ENCODE measurements at regions not wholly inside any gene's neighbourhood (a gene's known extent, or its start where the extent isn't known, plus 50 kb on each side); places are given as distances from the start of the nearest gene placed in this dataset.
A peak's percentile ranks its signal among the peaks of the same experiment; 100 is the strongest.

- no peak for TF ChIP-seq CTCF (IDR thresholded peaks at IDR 0.05; ENCODE audit: insufficient read depth, low read length, poor library complexity, severe bottlenecking)
- H3K36me3 ChIP-seq (ENCODE audit: control insufficient read depth, insufficient read depth, low read length), result no peaks in the 10 kb centered on the region
- no peak for DNase-seq (ENCODE audit: extremely low read depth, insufficient read length)
- H3K27me3 ChIP-seq (replicated peaks; ENCODE audit: control insufficient read depth, insufficient read depth, low read length), result no peaks in the 10 kb centered on the region
- H3K4me3 ChIP-seq (replicated peaks; ENCODE audit: low read depth, low read length), result no peak overlapping the region
Measured at GRCh38 chr15:35208353-35208752, 123.3 kb upstream of the NANOGP8 start.

GRCh38 chr15:35206060-35206675, 121.1 kb upstream of the NANOGP8 start:
- TF ChIP-seq CTCF (IDR thresholded peaks at IDR 0.05; ENCODE audit: insufficient read depth, low read length, poor library complexity, severe bottlenecking), result peak; percentile 69
- Histone ChIP-seq H3K27me3 (replicated peaks; ENCODE audit: control insufficient read depth, insufficient read depth, low read length) (no peaks in the 10 kb centered on the region), H3K4me3 (replicated peaks; ENCODE audit: low read depth, low read length) (no peak overlapping the region), H3K36me3 (ENCODE audit: control insufficient read depth, insufficient read depth, low read length) (no peaks in the 10 kb centered on the region)
- no peak for DNase-seq (ENCODE audit: extremely low read depth, insufficient read length)

GRCh38 chr15:35198197-35198596, 113.1 kb upstream of the NANOGP8 start:
- TF ChIP-seq CTCF (IDR thresholded peaks at IDR 0.05; ENCODE audit: insufficient read depth, low read length, poor library complexity, severe bottlenecking), result no peak
- DNase-seq (ENCODE audit: extremely low read depth, insufficient read length), result no peak
- Histone ChIP-seq H3K36me3 (ENCODE audit: control insufficient read depth, insufficient read depth, low read length) (no peaks in the 10 kb centered on the region), H3K4me3 (replicated peaks; ENCODE audit: low read depth, low read length) (no peak overlapping the region), H3K27me3 (replicated peaks; ENCODE audit: control insufficient read depth, insufficient read depth, low read length) (no peaks in the 10 kb centered on the region)

GRCh38 chr15:35197754-35198153, 112.7 kb upstream of the NANOGP8 start:
- DNase-seq (ENCODE audit: extremely low read depth, insufficient read length), result no peak
- Histone ChIP-seq H3K27me3 (replicated peaks; ENCODE audit: control insufficient read depth, insufficient read depth, low read length) (no peaks in the 10 kb centered on the region), H3K36me3 (ENCODE audit: control insufficient read depth, insufficient read depth, low read length) (no peaks in the 10 kb centered on the region), H3K4me3 (replicated peaks; ENCODE audit: low read depth, low read length) (no peak overlapping the region)
- TF ChIP-seq CTCF (IDR thresholded peaks at IDR 0.05; ENCODE audit: insufficient read depth, low read length, poor library complexity, severe bottlenecking), result no peak

- Histone ChIP-seq H3K36me3 (ENCODE audit: control insufficient read depth, insufficient read depth, low read length) (no peaks in the 10 kb centered on the region), H3K27me3 (replicated peaks; ENCODE audit: control insufficient read depth, insufficient read depth, low read length) (no peaks in the 10 kb centered on the region), H3K4me3 (replicated peaks; ENCODE audit: low read depth, low read length) (no peak overlapping the region)
- TF ChIP-seq CTCF (IDR thresholded peaks at IDR 0.05; ENCODE audit: insufficient read depth, low read length, poor library complexity, severe bottlenecking), result no peak
- DNase-seq (ENCODE audit: extremely low read depth, insufficient read length), result no peak
Measured at GRCh38 chr15:35197306-35197705, 112.2 kb upstream of the NANOGP8 start.

- no peaks in the 10 kb centered on the region for H3K36me3 ChIP-seq (ENCODE audit: control insufficient read depth, insufficient read depth, low read length)
- H3K4me3 ChIP-seq (replicated peaks; ENCODE audit: low read depth, low read length), result no peak overlapping the region
- no peaks in the 10 kb centered on the region for H3K27me3 ChIP-seq (replicated peaks; ENCODE audit: control insufficient read depth, insufficient read depth, low read length)
- DNase-seq (ENCODE audit: extremely low read depth, insufficient read length), result no peak
- TF ChIP-seq CTCF (IDR thresholded peaks at IDR 0.05; ENCODE audit: insufficient read depth, low read length, poor library complexity, severe bottlenecking), result no peak
Measured at GRCh38 chr15:35196273-35196672, 111.2 kb upstream of the NANOGP8 start.
